Fibroblast of mammary gland (primary cell): ENCODE measurements at regions not wholly inside any gene's neighbourhood (a gene's known extent, or its start where the extent isn't known, plus 50 kb on each side); places are given as distances from the start of the nearest gene placed in this dataset.
A peak's percentile ranks its signal among the peaks of the same experiment; 100 is the strongest.

Experiments
- DNase-seq: peaks from one replicate; pipeline ENCODE4 v3.0.0-alpha.2; 2010; ENCODE audit warnings: low read depth
- H3K4me3 ChIP-seq: 2 replicates; pipeline ENCODE4 v1.5.1; 2011; ENCODE audit warnings: low read depth, mild to moderate bottlenecking, low read length, moderate library complexity; ENCODE audit not compliant: control insufficient read depth
- CTCF ChIP-seq: conservative IDR thresholded peaks from 2 replicates; pipeline ENCODE4 v1.5.1; 2011; ENCODE audit warnings: low read depth, low read length, inconsistent platforms; ENCODE audit not compliant: control insufficient read depth, insufficient read depth

- TF ChIP-seq CTCF, result no peak
- H3K4me3 ChIP-seq, result no peak overlapping the region
- DNase-seq, result peak; percentile 15
These were observed 187.7 kb upstream of the E2F8 start for GRCh38 chr11:19428206-19429002.

- no peak for TF ChIP-seq CTCF
- DNase-seq, result peak; percentile 68
- no peak overlapping the region for H3K4me3 ChIP-seq
These were observed 186.1 kb upstream of the E2F8 start for GRCh38 chr11:19426756-19427403.

- TF ChIP-seq CTCF, result no peak
These were observed 185.4 kb upstream of the E2F8 start for GRCh38 chr11:19426011-19426755.

GRCh38 chr11:19422276-19422675 is 181.5 kb upstream of the E2F8 start:
- TF ChIP-seq CTCF, result no peak
- DNase-seq, result no peak

More at GRCh38 chr11:19426011-19426755, 185.4 kb upstream of the E2F8 start:
- no peak overlapping the region for H3K4me3 ChIP-seq
- DNase-seq, result no peak

GRCh38 chr11:19420868-19421533 is 180.3 kb upstream of the E2F8 start:
- no peak for TF ChIP-seq CTCF
- no peak for DNase-seq
- H3K4me3 ChIP-seq, result no peak overlapping the region

More at GRCh38 chr11:19422276-19422675, 181.5 kb upstream of the E2F8 start:
- H3K4me3 ChIP-seq, result no peak overlapping the region

GRCh38 chr11:19419808-19420207 is 179.1 kb upstream of the E2F8 start:
- H3K4me3 ChIP-seq, result no peak overlapping the region
- peak; percentile 79 for DNase-seq
- TF ChIP-seq CTCF, result no peak
